HG02870 (cell line): ENCODE measurements at regions not wholly inside any gene's neighbourhood (a gene's known extent, or its start where the extent isn't known, plus 50 kb on each side); places are given as distances from the start of the nearest gene placed in this dataset.

Source experiments
- ATAC-seq: cut with Tn5 transposase; IDR thresholded peaks from one replicate; pipeline ENCODE4 v1.9.1; 2021; ENCODE audit warnings: mild to moderate bottlenecking, moderate library complexity; ENCODE audit not compliant: unreplicated experiment

DNA sequence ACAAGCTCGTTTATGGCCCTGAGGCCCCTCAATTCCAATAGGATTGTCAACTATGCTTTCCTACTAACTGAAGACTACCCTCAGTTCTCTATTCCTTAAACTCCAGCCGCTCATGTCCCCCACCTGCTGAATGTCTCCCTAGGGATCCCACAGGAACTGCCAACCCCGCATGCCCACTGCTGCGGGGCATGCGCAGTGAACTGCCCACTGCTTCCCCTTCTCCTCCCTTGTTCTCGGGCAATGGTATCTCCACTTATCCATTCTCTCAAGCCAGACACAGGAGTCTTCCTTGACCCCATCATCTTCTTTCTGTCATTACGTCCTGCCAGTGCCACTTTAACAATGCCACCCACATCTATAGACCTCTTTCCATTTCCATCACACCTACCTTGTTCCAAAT lies 90.0 kb downstream of the FGF18 start:
- ATAC-seq = no peak

DNA sequence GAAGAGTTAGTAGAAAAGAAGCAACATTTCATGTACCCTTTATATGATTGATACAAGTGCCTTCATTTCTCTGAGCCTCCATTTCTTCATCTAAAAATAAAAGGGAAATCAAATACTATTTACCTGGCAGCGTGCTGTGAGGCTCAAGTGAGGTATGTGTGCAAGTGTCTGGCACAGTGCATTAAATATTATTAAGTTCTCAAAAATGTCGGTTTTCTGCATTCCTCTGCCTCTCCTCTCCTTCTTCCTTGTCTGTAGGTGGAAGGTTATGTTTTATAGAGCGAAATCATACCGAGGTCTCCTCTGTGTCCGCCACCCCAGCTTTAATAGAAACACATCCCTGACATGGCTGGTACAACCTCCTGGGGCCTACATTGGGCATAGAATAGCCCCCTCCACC lies 93.0 kb downstream of the FGF18 start:
- no peak for ATAC-seq

DNA sequence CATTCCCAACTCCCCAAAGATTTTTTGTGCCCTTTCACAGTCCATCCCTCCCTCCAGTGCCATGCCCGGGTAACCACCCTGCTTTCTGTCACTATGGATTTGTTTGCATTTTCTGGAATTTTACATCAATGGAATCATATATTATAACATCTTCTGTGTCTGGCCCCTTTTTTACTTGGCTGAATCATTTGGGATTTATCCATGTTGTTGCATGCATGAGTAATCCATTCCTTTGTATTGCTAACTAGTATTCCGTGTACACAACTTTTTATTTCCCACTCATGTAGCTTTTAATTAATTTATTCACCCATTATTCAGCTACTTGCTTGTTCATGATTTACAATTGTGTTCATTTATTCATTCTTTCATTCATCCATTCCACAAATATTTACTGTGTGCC lies 94.1 kb downstream of the FGF18 start:
- no peak for ATAC-seq

DNA sequence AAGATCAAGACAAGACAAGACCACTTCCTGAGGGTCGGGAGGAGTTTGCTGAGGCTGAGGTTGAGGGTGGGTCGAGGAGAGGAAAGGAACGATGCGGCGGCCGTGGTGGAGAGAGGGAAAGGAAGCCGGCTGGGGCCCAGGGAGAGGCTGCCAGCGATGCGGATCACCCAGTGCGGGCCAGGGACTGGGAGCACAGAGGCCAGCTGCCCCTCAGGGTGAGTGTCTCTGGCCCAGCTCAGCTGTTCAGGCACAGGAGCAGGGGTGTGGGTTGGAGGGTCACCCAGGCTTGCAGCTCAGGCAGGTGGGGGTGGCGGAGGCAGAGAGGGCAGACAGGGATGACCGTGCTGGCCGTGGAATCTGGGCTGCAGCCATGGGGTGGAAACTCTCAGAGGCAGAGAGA lies 99.5 kb downstream of the FGF18 start:
- ATAC-seq = no peak

DNA sequence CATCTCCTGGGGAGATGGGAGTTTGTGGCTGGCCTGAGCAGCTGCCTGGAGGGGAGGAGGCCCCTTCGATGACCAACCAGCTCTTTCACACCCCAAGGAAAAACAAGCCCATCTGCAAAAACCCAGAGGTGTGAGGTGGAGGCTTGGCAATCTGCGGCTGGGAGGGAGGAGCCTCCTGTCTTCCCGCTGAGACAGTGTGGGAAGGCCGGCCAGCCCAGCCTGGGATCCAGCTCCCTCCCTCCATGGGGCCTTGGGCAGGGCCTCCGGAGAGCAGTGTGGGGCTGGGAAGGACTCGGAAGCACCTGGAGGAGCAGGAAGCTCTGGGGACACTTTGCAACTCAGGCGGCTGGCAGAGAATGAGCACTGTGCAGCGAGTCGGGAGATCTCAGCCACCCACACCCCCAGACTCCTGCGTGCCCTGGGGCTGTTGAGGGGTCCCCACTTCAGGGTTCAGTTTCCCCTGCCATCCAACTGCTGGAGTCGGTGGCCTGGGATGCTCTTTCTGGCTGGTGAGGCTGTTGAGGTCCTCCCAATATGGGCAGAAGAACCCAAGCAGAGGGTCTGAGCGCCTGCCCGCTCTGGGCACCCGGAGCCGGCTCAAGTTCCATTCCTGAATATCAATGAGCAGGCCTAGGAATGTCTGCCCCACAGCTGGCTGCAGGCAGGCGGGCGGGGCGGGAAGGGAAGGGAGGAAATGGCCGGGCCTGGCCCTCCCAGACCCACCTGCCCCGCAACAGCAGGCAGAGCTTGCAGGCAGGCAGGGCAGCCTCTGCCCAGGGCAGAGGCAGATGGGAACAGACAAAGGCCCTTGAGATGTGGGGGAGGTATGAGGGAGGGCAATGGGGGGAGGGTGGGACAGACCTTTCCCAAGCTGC lies 101.1 kb downstream of the FGF18 start:
- ATAC-seq = no peak

DNA sequence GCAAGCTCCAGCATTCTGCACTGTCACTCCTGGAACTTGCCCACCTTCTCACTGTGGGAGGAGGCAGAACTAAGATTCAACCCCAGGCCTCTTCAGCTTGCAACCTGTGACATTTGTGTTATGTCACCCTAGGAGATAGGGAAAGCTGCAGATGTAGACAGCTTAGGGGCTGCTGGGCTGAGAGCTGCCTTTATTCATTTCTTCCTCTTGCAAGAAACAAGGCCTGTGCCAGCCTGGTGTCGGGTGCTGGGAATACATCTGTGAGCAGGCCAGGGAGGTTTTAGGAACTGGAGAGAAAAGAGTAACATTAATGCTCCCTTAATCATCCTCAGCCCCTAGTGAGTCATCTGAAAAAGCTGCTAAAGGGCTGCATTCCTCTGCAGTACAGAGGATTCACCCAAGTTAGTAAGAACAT lies 101.8 kb downstream of the FGF18 start:
- no peak for ATAC-seq

DNA sequence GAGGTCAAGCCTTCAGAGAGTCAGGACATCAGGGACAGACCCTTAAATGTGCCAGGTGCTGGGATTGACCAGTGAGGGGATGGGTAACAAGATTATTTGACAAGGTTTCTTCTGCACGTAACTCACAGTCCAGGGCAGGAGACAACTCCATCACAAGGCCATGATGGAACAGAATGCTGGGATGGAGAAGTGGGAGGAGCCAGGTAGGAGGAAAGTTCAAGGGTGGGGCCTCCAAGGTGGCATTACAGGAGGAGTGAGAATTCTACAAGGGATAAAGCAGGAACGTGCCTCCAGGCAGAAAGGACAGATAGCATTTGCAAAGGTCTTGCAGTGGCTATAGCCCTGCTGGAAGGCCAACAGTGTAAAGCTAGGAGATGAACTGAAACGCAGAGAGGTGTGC lies 102.2 kb downstream of the FGF18 start:
- no peak for ATAC-seq

DNA sequence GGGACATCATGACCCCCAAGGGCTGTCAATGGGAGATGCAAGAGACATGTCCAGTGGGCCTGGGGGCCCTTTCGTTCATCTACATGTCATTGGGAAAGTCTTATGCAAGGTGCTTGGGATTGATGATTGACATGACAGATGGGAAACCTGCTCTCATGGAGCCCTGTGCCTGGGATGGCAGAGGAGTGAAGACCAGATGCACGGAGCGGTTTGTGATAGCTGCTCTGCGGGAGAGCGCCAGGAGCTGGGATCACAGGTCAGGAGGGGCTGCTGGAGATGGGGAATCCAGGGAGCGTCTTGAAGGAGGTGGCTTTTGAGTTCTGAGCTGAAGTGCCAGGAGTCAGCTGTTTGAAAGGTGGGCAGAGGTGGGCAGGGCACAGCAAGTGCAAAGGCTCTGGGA lies 104.3 kb downstream of the FGF18 start:
- no peak for ATAC-seq

DNA sequence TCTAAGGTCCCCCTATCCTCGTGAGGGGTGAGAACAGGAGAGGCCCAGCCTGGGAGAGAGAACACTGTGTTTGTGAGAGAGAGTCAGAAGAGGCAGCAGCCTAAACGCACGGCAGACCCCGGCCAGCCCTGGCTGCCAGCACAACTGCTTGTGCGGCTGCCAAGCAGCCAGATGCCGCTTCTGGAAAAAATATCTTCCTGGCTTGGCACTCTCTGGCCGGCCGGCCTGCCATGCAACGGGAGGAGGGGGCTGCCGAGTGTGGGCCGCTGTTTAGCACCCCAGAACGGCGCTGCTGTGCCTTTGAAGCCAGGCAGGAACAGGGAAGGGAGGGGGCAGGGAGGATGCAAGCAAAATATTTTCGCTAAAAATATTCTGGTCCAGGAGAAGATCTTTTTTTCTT lies 105.0 kb downstream of the FGF18 start:
- no peak for ATAC-seq

DNA sequence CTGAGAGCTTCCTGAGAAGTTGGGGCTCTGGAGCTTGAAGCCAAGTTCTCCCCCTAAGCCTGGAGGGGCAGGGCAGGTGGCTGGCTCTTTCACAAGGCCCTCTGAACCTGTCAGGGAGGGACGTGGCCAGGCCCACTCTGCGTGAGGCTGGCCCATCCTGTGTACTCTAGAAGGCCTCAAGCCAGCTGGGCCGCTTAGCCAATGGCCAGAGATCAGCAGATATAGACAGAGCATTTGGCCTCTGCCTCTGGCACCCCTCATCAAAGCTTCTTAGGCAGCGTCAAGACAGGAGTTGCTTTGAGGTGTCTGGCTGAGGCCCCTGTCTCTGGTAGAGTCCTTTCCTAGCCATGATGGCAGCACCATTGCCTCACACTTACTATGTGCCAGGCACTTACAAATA lies 105.6 kb downstream of the FGF18 start:
- no peak for ATAC-seq

DNA sequence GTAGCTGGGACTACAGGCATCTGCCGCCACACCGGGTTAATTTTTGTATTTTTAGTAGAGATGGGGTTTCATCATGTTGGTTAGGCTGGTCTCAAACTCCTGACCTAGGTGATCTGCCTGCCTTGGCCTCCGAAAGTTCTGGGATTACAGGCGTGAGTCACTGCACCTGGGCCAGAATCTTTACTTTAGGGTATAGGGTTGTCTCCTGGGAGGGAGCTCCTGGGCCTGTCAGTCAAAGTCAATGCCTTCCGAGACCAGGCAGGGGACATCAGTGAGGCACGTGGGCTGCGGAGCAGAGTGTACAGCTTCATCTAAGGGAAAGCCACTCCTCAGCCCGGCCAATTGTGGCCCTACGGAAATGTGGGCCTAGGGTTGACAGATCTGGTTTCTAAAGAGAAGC lies 108.6 kb downstream of the FGF18 start:
- no peak for ATAC-seq

DNA sequence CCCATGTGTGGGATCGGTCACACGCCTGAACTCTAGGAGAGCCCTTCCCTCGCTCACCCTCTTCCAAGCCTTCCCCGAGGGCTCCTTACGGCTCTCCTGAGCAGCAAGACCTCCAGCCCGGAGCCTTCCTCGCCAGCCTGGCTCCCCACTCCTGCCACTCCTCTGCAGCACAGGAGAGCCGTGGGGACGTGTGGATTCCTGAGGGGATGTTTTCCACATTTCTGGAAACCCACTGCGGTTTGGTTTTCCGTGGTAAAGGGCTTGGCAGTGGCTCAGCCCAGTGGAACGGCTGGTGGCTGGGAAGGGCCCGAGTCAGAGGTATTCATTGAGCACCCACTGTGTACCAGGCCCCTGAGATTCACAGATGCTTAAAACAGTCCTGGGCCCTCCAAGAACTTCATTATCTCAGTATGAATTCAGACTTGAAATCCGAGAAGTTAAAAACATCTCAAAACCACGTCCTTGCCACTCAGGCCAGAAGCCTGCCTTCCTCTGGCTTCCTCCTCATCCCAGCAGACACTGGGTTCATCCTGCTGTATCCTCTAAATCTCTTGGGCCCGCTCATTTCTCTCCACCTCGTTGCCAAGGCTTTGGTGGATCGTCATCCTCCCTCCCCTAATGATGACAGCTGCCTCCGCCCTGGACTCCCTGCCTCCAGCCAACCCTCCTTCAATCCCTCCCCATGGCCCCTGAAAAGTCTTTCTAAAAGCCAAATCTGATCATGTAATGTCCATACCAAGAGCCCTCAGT lies 109.6 kb downstream of the FGF18 start:
- ATAC-seq = no peak

DNA sequence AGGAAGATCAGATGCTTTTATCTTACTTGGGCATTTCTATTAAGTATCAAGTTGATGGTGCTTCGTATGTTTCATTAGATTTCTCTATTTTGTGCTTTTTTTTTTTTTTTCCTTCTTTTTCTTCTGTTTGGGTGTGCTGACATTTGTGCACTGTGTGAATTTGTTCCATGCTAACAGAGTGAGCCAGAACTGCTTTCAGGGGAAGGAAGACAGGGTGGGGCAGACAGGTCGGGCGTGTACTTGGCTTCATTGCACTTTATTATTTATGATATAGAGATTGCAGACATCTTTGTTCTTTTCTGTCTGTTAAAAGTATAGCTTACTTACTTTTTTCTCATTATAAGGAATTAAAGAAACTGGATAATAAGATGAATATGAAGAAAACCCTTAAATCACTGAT lies 112.2 kb downstream of the FGF18 start:
- ATAC-seq = no peak

DNA sequence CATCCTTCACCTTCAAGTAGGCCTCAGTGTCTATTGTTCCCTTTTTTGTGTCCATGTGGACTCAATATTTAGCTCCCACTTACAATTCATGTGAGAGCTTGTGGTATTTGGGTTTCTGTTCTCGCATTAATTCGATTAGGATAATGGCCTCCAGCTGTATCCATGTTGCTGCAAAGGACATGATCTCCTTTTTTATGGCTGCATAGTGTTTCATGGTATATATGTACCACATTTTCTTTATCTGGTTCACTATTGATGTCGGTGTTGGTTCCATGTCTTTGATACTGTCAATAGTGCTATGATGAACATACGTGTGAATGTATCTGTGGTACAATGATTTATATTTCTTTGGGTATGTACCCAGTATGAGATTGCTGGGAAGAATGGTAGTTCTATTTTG lies 113.7 kb downstream of the FGF18 start:
- ATAC-seq = no peak

DNA sequence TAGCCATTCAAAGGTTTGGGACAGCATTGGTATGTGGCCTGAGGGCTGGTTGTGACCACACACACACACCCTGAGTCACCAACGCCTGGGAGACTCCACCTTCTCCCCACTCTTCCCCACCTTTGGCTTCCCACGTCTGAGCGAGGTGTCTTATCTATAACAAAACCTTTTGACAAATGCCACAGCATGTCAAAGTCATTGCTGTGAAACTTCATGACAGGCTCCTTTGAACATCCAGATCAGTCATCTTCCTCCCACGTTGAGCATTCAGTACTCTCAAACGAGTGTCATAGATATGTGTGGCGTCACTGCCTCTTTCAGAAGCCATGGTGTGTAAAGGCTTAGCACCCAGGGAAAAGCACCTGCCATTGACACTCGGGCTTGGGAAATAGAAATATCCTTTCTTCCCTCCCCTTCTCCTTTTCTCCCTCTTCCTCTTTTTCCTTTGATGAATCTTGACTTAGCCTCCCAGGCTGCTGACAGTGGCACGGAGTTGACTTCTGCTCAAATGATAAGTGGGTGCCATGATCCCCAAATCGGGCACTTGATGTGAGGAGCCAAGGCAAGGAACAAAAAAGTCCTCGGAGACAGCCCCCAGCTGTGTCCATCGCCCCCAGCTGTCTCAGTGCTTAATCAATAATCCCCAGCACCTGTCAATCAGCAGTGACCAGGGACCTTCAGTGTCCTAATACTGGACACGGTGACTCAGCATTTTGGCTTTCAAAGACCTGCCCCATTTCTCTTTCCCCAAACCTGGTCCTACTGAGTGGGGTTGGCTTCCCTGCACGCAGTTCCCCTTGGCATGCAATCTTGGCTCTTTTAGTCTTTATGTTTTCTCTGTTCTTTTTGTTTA lies 114.8 kb downstream of the FGF18 start:
- ATAC-seq = no peak

DNA sequence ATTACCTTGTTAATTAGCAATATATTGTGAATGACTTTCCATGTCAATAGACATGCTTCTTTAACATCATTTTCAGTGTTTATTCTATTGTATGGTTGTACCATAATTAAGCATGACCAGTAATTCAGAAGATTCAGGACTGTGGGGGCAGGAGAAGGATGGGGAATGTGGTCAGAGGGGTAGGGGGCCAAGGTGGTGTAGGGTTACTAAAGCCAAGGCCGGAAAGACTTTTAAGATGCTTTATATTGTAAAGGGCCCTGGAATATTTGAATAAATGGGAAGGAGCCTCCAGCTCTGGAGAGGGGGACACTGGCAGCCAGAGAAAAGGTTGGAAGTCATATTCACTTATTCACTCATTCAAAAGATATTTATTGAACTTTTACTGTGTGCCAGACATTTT lies 115.7 kb downstream of the FGF18 start:
- no peak for ATAC-seq

DNA sequence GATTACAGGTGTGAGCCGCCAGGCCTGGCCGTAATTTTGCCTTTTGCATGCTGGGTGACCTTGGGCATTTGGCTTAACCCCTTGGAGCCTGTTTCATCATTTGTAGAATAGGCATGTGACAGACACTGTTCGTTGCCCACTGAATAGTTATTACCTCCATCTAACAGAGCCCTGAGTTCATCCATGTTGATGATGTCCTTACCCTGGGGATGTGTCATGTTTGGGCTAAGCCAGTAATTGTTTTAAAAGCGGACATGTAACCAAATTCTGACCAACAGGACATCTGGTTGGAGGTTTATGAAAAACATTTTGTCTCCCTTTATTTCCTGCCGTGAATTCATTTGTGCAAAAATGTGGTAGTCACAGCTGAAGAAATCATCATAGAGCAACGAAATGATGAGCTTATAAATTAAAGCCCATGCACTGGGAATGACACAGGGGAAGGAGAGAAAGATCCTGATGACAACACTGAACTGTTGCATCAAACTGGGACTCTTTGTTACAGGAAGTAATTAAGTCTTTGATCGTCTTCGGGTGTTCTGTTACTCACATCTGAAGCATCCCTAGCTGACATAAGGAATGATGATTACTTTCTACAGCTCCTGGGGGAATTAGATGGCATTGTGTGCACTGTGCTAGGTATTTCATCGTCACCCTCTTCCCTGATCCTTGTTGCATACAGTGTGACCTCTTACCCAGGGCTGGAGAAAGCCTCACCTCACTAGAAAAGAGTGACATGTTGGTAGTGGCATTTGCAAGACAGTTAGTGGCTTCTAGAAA lies 117.8 kb downstream of the FGF18 start:
- no peak for ATAC-seq

DNA sequence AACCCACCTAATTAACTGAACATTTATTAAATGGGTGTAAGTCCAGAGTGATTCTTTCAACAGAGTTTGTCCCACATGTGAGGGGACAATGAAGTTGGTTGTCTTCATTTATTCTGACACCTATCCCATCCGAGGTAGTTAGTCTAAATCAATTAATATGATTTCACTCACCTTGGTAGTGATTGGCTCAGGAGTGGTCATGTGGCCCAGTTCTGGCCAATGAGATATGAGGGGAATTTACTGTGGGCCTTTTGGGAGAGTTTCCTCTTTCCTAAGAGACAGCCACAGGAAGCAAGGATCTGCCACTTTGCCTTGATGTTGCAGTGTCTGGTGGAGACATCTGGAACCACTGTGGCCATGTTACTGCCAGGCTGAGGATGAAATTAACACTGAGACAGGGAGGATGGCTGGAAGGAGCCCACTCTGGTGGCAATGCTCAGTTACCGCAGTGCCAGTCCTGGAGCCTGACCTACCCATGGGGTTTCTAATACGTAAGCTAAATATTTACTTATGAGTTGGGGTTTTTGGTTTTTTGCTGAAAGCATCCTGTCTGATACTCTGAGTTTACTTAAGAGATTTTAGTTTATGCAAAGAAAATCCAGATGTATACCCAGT lies 118.6 kb downstream of the FGF18 start:
- no peak for ATAC-seq

DNA sequence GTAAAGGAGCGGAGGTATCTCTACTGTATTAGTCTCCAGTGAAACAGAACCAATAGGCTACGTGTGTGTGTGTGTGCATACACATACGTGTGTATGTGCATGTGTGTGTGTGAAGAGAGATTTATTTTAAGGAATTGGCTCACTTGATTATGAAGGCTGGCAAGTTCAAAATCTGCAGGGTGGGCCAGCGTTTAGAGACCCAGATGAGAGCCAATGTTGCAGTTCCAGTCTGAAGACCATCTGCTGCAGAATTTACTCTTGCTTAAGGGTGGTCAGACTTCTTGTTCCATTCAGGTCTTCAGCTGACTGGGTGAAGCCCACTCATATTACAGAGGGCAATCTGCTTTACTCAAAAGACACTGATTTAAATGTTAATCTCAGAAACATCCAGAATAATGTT lies 119.2 kb downstream of the FGF18 start:
- no peak for ATAC-seq

DNA sequence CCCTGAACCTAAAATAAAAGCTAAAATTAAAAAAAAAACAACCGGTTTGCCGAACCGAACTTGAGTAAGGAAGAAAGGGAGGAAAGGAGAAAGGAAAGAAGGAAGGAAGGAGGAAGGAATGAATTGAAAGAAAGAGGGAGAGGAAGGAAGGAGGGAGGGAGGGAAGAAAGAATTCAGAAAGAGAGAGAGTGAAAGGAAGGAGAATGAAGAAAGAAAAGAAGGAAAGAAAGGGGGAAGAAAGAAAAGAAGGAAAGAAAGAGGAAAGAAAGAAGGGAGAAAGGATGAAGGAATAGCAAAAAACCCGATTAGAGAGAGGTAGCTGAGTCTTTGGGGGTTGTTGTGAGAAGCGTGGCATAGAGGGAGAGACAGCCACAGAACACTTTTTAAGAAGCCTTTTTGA lies 121.4 kb downstream of the FGF18 start:
- no peak for ATAC-seq
